Endothelial cell of umbilical vein (primary cell): ENCODE measurements at regions not wholly inside any gene's neighbourhood (a gene's known extent, or its start where the extent isn't known, plus 50 kb on each side); places are given as distances from the start of the nearest gene placed in this dataset.

Experiments
- EZH2 ChIP-seq: IDR thresholded peaks from 2 replicates; pipeline ENCODE4 v1.6.1; 2012; ENCODE audit warnings: borderline replicate concordance, low read depth, mild to moderate bottlenecking, moderate library complexity, low read length, inconsistent platforms; ENCODE audit not compliant: severe bottlenecking
- GATA2 ChIP-seq: IDR thresholded peaks from 2 replicates; pipeline ENCODE4 v1.7.0; 2011; ENCODE audit warnings: low read depth, mild to moderate bottlenecking, moderate library complexity, mixed read lengths, low read length; ENCODE audit not compliant: insufficient read length, insufficient read depth
- JUN ChIP-seq: IDR thresholded peaks from 2 replicates; pipeline ENCODE4 v1.6.1; 2011; ENCODE audit warnings: borderline replicate concordance, low read depth; ENCODE audit not compliant: insufficient read length, insufficient read depth
- MYC ChIP-seq: IDR thresholded peaks from one replicate; pipeline ENCODE4 v1.6.1; 2011; ENCODE audit warnings: mild to moderate bottlenecking, low read depth, low read length
- POLR2A ChIP-seq: IDR thresholded peaks from 2 replicates; pipeline ENCODE4 v1.6.1; 2012; ENCODE audit warnings: low read depth, mild to moderate bottlenecking, control low read depth, low read length
- POLR2AphosphoS5 ChIP-seq: IDR thresholded peaks from 2 replicates; pipeline ENCODE4 v1.6.1; 2012; ENCODE audit warnings: low read depth, mild to moderate bottlenecking, control low read depth, low read length, moderate library complexity; ENCODE audit not compliant: insufficient read depth
- TF ChIP-seq, protein P1 (sequence below), 2 donors: IDR thresholded peaks; 1 replicate in 1 of 2; 2 replicates in 1 of 2; pipeline ENCODE4 v1.5.1; 2011; ENCODE audit warnings: low read length in 2 of 2, mild to moderate bottlenecking in 2 of 2, moderate library complexity in 2 of 2, control low read depth in 1 of 2, inconsistent platforms in 1 of 2, low read depth in 1 of 2; ENCODE audit not compliant: insufficient read depth in 1 of 2; ENCODE audit errors: extremely low read depth in 1 of 2
- TF ChIP-seq, protein P2 (sequence below): IDR thresholded peaks from 2 replicates; pipeline ENCODE4 v1.6.1; 2011; ENCODE audit not compliant: insufficient read depth, insufficient read length

DNA sequence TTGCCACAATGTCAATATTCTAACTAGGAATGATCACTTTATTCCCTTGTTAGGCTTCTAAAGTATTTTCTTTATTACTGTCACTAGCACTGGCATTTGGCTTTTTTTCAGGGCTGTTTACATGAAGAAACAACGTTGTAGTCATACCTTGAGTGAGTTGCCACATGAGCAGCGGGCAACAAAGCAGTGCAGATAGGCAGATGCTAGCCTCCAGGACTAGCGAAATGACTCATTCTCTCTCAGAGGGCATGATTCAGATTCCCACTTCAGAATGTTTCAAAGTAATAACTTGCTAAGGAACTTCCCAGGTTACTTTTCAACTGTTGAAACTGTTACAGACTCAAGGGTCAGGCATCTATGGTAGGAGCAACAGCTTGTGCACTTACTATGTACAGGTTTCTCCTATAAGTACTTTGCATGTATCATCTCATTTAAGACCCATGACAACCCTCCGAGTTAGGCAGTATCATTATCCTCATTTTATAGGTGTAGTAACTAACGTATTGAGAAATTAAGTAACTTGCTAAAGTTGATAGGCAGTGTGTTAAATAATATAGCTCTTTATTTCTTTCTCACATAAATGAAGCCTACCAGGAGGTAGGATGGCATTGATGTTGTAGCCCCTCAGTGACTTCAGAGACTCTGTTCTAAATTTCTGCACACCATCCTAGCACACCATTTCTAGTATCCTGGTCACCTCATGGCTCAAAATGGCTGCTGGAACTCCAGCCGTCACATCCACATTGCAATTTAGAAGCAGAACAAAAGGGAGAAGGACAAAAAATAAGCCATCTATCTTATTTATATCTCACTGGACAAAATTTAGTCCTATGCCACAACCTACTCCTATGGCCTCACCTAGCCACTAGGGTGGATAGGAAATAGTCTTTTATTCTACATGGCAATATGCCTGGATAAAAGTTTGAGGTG, 83.3 kb downstream of the ICOS start:
- TF ChIP-seq, protein P1, sequence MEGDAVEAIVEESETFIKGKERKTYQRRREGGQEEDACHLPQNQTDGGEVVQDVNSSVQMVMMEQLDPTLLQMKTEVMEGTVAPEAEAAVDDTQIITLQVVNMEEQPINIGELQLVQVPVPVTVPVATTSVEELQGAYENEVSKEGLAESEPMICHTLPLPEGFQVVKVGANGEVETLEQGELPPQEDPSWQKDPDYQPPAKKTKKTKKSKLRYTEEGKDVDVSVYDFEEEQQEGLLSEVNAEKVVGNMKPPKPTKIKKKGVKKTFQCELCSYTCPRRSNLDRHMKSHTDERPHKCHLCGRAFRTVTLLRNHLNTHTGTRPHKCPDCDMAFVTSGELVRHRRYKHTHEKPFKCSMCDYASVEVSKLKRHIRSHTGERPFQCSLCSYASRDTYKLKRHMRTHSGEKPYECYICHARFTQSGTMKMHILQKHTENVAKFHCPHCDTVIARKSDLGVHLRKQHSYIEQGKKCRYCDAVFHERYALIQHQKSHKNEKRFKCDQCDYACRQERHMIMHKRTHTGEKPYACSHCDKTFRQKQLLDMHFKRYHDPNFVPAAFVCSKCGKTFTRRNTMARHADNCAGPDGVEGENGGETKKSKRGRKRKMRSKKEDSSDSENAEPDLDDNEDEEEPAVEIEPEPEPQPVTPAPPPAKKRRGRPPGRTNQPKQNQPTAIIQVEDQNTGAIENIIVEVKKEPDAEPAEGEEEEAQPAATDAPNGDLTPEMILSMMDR (IDR thresholded peaks at IDR 0.05; ENCODE audit: extremely low read depth in 1 of 2, insufficient read depth in 1 of 2, low read depth in 1 of 2, low read length in 2 of 2) = no peak
- TF ChIP-seq POLR2A = no peak
- no peak for TF ChIP-seq POLR2AphosphoS5
- TF ChIP-seq, protein P2, sequence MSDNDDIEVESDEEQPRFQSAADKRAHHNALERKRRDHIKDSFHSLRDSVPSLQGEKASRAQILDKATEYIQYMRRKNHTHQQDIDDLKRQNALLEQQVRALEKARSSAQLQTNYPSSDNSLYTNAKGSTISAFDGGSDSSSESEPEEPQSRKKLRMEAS = no peak
- no peak for TF ChIP-seq EZH2
- no peak for TF ChIP-seq JUN
- no peak for TF ChIP-seq GATA2
- TF ChIP-seq MYC = no peak
